SU-DHL-6 (cell line): ENCODE measurements at regions not wholly inside any gene's neighbourhood (a gene's known extent, or its start where the extent isn't known, plus 50 kb on each side); places are given as distances from the start of the nearest gene placed in this dataset.

Experiments used
- EZH2phosphoT487 ChIP-seq: fragments of 200-600 bp; sonication (generic), shearing (Covaris generic); conservative IDR thresholded peaks from 2 replicates; pipeline ENCODE4 v1.6.1; 2018; ENCODE audit warnings: mild to moderate bottlenecking, antibody characterized with exemption, low read length, moderate library complexity, mixed read lengths
- TF ChIP-seq, protein P1 (sequence below): fragments of 200-600 bp; sonication (generic); IDR thresholded peaks from one replicate; pipeline ENCODE4 v1.5.1; 2017; ENCODE audit warnings: antibody characterized with exemption, mild to moderate bottlenecking, low read length, moderate library complexity; ENCODE audit not compliant: insufficient read depth, poor library complexity, severe bottlenecking

- TF ChIP-seq, protein P1, sequence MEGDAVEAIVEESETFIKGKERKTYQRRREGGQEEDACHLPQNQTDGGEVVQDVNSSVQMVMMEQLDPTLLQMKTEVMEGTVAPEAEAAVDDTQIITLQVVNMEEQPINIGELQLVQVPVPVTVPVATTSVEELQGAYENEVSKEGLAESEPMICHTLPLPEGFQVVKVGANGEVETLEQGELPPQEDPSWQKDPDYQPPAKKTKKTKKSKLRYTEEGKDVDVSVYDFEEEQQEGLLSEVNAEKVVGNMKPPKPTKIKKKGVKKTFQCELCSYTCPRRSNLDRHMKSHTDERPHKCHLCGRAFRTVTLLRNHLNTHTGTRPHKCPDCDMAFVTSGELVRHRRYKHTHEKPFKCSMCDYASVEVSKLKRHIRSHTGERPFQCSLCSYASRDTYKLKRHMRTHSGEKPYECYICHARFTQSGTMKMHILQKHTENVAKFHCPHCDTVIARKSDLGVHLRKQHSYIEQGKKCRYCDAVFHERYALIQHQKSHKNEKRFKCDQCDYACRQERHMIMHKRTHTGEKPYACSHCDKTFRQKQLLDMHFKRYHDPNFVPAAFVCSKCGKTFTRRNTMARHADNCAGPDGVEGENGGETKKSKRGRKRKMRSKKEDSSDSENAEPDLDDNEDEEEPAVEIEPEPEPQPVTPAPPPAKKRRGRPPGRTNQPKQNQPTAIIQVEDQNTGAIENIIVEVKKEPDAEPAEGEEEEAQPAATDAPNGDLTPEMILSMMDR, result no peak
- no peak for TF ChIP-seq EZH2phosphoT487
These were observed 191.3 kb upstream of the LRRC7 start for GRCh38 chr1:69376408-69376807.
